ENCODE measurements at regions not wholly inside any gene's neighbourhood (a gene's known extent, or its start where the extent isn't known, plus 50 kb on each side); places are given as distances from the start of the nearest gene placed in this dataset.

DNA sequence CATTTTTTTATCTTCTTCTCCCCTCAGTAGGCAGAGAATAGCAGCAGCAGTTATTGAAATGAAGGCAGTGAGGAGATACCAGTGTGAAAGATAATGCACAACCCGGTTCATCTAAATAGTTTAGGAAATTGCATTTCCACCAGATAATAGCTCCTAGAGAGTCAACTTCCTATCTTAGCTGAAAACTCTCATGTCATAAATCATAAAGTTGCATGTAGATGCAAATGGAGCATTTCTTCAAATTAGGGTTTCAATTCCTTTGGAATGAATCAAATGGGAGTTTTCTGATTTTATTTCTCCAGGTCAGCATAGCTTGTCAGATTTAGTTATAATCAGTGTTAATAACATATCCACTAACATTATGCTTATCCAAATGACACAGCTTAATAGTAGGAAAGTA is 335.3 kb downstream of the CNTNAP4 start:
- POLR2A ChIA-PET: no interaction called here
- no peak for DNase-seq
- Mint-ChIP-seq H3K4me3 (no peak overlapping the region), H3K27ac (no peak overlapping the region), H3K9me3 (peaks cover 0 to 9% (median 0%) of the 10 kb centered on the region in 9 donors), H3K27me3 (no peaks in the 10 kb centered on the region), H3K36me3 (no peaks in the 10 kb centered on the region), H3K4me1 (no peaks in the 10 kb centered on the region)
- no peak for ATAC-seq

DNA sequence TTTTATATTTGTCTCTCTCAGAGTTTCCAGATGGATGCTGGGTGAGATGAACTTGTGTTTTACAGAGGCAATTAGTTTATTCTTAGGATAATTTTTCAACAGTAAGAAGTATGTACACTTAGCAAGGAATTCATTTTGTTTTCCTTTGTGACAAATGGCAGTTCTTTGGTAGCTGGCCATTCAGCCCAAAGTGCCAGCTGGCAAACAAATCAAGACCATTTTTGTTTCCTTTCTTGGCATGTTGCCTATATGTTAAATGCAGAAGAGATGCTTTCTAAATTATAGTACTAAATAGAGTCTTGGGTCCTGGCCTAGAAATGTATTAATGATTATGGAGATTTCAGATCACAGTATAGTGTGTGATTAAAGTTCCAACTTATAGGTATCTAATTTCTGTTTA is 337.1 kb downstream of the CNTNAP4 start:
- DNase-seq (no peak), ATAC-seq (no peak)
- no peak overlapping the region for H3K4me3 Mint-ChIP-seq
- H3K36me3 Mint-ChIP-seq: peaks cover 0 to 8% (median 0%) of the 10 kb centered on the region in 3 donors
- H3K27me3 Mint-ChIP-seq: no peaks in the 10 kb centered on the region
- no peaks in the 10 kb centered on the region for H3K4me1 Mint-ChIP-seq
- peaks cover 0 to 21% (median 4%) of the 10 kb centered on the region in 9 donors for H3K9me3 Mint-ChIP-seq
- H3K27ac Mint-ChIP-seq: no peak overlapping the region
- POLR2A ChIA-PET: no interaction called here

DNA sequence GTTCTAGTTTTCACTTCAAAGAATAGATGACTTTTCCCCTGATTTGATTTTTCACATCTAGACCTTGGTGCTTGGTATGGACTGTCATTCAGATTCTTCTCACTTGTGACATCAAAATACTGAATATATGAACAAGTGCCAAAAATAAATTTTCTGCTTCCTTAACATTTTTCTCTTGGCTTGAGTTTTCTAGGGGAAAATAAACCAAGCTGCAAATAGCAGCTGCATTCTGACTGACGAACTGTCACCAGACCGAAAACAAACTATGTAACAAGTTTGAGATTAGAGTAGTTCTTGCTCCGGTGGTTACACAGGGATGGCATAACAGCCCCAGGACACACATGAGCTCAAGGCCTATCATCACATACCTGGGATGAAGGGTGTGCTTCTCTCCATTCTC is 345.7 kb downstream of the CNTNAP4 start:
- Mint-ChIP-seq H3K9me3 (peaks cover 0 to 24% (median 6%) of the 10 kb centered on the region in 9 donors), H3K27ac (no peak overlapping the region), H3K36me3 (peaks cover 0 to 8% (median 0%) of the 10 kb centered on the region in 3 donors), H3K4me1 (no peaks in the 10 kb centered on the region), H3K4me3 (no peak overlapping the region), H3K27me3 (no peaks in the 10 kb centered on the region)
- ATAC-seq: no peak
- no peak for DNase-seq
- POLR2A ChIA-PET: no interaction called here

DNA sequence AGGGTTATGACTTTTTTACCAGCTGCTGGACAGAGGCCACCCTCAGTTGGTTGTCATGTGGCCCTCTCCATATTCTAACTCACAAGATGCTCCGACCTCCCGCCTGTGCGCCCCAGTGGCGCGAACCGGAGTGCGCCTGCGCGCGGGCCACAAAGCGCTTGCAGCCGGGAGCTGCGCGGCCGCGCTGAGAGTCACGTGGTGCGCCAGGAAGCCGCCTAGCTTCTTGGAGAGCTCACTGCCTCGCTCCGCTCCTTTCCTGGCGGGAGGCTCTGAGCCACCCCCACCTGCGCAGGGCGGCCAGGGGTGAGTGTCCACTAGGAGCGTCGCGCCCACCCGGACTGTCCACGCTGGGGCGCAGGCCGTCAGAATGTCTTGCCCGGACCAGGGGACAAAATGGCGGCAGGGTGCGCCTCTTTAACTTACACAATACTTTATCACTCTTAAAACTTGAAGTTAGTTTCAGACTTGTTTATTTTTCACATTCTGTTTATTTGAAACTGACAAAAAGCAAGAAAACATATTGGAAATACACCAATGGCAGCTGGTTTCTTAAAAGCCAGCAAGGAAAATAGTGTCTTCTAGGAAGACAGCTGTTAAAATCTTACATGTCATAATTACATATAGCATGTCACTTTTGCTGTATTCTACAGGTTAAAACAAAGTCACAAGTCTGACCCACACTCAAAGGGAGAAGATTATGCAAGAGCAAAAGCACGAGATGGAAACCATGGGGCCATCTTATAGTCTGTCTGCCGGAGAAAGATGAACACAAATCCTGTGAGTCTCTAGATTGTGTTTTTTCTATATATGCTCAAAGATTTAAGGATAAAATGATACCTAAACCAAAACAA is 357.9 kb downstream of the CNTNAP4 start:
- Mint-ChIP-seq H3K4me3 (no peak overlapping the region), H3K36me3 (peaks cover 0 to 12% (median 0%) of the 10 kb centered on the region in 3 donors), H3K27me3 (no peaks in the 10 kb centered on the region), H3K27ac (no peak overlapping the region), H3K4me1 (no peaks in the 10 kb centered on the region), H3K9me3 (peaks cover 9 to 37% (median 24%) of the 10 kb centered on the region in 9 donors)
- DNase-seq (peak in 1 of 10 donors; percentile 8), ATAC-seq (no peak)
- POLR2A ChIA-PET: no interaction called here

DNA sequence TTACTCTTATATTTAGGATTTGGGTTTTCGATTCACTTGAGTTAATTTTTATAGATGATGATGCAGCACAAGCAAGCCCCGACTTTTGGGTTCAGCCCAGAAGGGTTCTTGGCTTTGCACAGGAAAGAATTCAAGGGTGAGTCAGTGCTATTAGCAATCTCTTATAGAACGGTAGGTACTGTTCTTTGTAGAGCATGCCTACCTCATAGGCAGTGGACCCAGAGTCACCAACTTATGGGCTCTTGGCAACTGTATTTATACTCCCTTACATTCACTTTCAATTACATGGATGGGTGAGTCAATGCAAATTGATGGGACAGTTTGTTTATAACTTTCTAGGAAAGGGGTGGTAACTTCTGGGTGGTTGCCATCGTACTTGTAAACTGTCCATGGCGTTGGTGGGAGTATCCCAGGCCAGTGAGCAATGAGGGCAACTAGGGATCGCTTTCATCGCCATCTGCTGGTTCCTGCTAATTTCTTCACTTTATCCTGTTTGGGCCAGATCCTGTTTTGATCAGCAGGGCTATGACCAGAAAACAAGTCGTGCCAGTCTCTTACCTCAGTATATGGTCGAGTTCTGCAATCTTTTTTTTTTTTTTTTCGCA is 362.6 kb downstream of the CNTNAP4 start:
- POLR2A ChIA-PET: no interaction called here
- H3K27me3 Mint-ChIP-seq: no peaks in the 10 kb centered on the region
- no peaks in the 10 kb centered on the region for H3K4me1 Mint-ChIP-seq
- DNase-seq: no peak
- no peak for ATAC-seq
- peaks cover 0 to 12% (median 3%) of the 10 kb centered on the region in 9 donors for H3K9me3 Mint-ChIP-seq
- no peak overlapping the region for H3K4me3 Mint-ChIP-seq
- no peak overlapping the region for H3K27ac Mint-ChIP-seq
- no peaks in the 10 kb centered on the region for H3K36me3 Mint-ChIP-seq

DNA sequence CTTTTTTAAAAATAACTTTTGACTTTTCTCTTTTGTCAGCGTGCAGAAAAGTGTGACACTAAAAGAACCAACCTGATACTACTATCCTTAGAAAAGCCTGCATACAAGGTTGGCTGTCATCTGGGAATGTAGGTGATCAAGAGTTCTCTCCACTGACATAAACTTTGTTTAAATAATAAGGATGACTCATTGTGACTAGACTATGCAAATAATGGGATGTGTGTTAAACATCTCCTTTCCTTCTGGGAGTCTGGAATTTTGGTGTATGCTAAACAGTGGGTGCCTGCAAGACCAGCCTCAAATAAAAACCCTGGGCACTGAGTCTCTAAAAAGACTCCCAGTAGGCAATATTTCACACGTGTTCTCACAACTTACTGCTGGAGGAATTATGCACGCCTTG is 373.4 kb downstream of the CNTNAP4 start:
- DNase-seq (no peak), ATAC-seq (no peak)
- Mint-ChIP-seq H3K4me1 (no peaks in the 10 kb centered on the region), H3K27me3 (no peaks in the 10 kb centered on the region), H3K27ac (no peak overlapping the region), H3K36me3 (no peaks in the 10 kb centered on the region), H3K4me3 (no peak overlapping the region), H3K9me3 (peaks cover 0 to 21% (median 3%) of the 10 kb centered on the region in 9 donors)
- POLR2A ChIA-PET: no interaction called here

DNA sequence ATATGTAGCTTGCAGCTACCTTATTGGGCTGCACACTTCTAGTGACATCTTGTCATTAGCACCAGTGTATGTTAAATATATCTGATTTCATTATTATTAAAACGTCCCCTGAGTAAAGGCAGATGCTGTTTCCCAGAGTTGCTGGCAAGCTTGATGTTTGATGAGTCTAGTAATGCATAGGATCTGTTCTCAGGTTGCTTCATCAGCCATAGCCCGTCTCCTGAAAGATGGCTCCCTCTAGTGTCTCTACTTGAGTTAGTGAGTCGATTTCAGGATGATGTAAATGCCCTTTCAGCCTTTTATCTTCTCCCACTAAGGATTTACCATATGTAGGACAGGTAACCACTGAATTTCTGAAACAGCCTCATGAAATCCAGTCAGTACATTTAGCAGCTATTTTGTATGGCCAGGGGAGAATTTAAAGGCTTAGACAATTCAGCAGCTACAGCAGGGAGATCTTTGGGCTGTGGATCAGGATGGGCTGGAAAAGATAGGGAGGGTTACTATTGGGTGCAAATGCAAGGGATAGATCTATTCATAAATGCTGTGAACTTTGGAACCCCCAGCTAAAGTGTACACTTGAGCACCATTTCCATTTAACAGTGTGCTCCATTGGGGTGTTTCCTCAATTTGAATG is 376.3 kb downstream of the CNTNAP4 start:
- no peak for DNase-seq
- H3K27ac Mint-ChIP-seq: no peak overlapping the region
- H3K36me3 Mint-ChIP-seq: no peaks in the 10 kb centered on the region
- H3K4me3 Mint-ChIP-seq: no peak overlapping the region
- H3K4me1 Mint-ChIP-seq: no peaks in the 10 kb centered on the region
- POLR2A ChIA-PET: no interaction called here
- H3K9me3 Mint-ChIP-seq: peaks cover 0 to 11% (median 3%) of the 10 kb centered on the region in 9 donors
- no peak for ATAC-seq
- H3K27me3 Mint-ChIP-seq: peaks cover 0 to 4% (median 0%) of the 10 kb centered on the region in 5 donors

DNA sequence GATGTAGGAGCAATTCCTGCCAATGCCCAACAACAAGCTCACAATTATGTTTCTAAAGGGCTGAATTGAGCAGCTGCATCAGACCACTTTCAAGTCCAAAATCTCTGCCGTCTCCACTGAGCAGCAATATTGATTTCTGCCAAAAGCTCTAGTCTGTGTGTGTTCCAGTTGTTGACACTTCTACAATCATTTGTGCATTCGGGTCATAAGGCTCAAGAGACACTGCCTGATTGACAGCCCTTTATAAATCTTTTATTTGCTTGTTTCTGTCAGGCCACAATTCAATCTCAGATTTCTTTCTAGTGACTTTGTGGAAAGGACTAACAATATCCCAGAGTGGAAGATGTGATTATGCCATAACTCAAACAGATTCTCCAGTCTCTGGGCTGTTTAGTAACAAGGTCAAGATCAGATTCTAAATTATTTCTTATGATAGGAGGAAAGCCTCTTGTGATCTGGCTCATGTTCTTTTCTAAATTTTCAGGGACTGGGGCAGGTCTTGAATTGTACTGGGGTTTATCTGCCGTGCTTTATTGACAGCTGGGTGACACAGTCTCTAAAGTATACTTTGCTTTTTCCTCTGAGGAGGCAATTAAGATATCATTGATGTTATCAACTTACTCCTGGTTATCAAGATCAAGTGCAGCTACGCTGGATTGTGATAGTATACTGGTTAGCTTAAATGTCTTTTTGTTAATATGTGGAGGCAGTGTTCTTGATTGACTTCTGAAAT is 377.1 kb downstream of the CNTNAP4 start:
- Mint-ChIP-seq H3K27me3 (peaks cover 0 to 4% (median 0%) of the 10 kb centered on the region in 5 donors), H3K4me1 (no peaks in the 10 kb centered on the region), H3K9me3 (peaks cover 0 to 11% (median 3%) of the 10 kb centered on the region in 9 donors), H3K27ac (no peak overlapping the region), H3K36me3 (no peaks in the 10 kb centered on the region), H3K4me3 (no peak overlapping the region)
- DNase-seq (no peak), ATAC-seq (no peak)
- POLR2A ChIA-PET: no interaction called here

DNA sequence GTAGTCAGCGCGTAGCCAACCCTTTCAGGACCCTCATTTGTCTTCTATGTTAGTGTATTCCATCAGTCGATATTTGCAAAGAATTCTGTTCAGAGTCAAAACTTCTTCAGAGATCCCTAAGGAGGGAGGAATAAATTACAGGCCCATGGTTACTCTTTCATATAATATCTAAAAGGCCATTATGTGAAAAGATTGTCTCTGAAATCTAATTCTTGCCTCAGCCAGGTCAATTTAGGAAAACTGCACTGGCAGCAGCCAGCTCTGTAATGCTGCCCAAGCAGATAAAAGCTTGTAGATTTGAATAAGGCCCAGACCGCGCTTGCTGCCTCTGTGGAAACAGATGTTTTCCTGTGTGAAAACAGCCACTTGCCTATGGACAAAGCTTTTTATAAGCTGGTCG is 379.8 kb downstream of the CNTNAP4 start:
- H3K27ac Mint-ChIP-seq: no peak overlapping the region
- POLR2A ChIA-PET: no interaction called here

DNA sequence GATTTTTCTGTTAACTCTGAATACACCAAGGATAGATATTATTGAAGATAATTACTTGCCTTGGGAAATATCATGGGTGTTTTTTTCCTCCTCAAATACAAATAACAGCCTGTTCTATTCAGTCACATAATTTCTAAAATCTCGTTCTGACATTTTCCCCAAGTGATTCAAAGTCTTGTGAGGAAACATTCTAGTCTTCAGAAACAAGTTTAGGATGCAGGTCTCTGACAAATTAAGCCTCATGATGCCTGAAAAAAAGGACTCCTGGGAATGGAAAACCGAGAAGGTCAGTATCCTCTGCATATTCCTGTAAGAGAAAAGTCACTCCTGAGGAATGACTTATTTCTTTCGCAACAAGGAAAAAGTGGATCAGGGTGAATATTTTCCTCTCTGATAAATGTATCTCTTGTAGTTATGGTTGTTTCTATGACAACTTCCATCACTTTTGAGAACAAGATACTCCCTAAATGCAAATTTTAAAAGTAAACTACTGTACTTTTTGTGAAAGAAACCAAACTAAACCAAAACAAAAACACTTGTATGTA is 384.6 kb downstream of the CNTNAP4 start:
- ATAC-seq (no peak), DNase-seq (no peak)
- H3K4me1 Mint-ChIP-seq: no peaks in the 10 kb centered on the region
- no peaks in the 10 kb centered on the region for H3K36me3 Mint-ChIP-seq
- H3K27me3 Mint-ChIP-seq: no peaks in the 10 kb centered on the region
- POLR2A ChIA-PET: no interaction called here
- H3K9me3 Mint-ChIP-seq: peaks cover 0 to 7% (median 0%) of the 10 kb centered on the region in 9 donors
- H3K4me3 Mint-ChIP-seq: no peak overlapping the region
- H3K27ac Mint-ChIP-seq: no peak overlapping the region

More for the DNA sequence above, 379.8 kb downstream of the CNTNAP4 start:
- H3K4me1 Mint-ChIP-seq: no peaks in the 10 kb centered on the region
- no peaks in the 10 kb centered on the region for H3K36me3 Mint-ChIP-seq
- H3K27me3 Mint-ChIP-seq: peaks cover 0 to 4% (median 0%) of the 10 kb centered on the region in 5 donors
- H3K9me3 Mint-ChIP-seq: peaks cover 0 to 10% (median 0%) of the 10 kb centered on the region in 9 donors
- ATAC-seq: no peak
- no peak for DNase-seq
- H3K4me3 Mint-ChIP-seq: no peak overlapping the region

DNA sequence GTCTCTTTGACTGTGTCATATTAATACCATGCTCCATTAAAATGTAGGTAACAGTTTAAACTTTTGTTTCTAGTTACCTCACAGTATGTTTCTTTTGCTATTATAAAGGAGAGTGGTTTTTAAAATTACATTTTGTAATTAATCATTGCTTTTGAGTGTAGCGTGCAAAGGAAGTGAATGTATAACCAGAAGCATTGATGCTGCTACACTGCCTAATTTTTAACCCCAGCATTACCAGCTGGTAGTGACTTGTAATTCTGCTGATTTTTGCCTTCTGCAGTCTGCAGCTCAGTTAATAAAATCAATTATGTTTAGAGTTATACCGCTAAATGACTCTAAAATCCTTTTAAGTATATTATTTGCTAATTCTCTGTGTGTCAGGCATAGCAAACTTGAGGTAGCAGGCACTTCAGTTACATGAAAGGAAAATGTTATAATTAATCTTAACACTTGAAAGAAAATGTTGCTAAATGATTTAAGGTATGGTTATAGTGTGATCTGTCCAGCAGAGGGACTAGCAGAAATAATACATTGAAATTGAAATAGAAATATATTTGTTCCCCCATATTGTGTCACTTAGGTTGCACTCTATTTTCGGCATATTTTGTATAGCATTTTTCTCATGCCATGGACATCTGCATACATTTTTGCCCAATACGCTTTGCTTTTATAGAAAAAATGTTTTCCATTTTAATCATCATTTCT is 388.5 kb downstream of the CNTNAP4 start:
- no peaks in the 10 kb centered on the region for H3K27me3 Mint-ChIP-seq
- H3K27ac Mint-ChIP-seq: no peak overlapping the region
- DNase-seq (no peak), ATAC-seq (no peak)
- H3K4me1 Mint-ChIP-seq: no peaks in the 10 kb centered on the region
- peaks cover 0 to 9% (median 0%) of the 10 kb centered on the region in 9 donors for H3K9me3 Mint-ChIP-seq
- no peak overlapping the region for H3K4me3 Mint-ChIP-seq
- POLR2A ChIA-PET: no interaction called here
- no peaks in the 10 kb centered on the region for H3K36me3 Mint-ChIP-seq

DNA sequence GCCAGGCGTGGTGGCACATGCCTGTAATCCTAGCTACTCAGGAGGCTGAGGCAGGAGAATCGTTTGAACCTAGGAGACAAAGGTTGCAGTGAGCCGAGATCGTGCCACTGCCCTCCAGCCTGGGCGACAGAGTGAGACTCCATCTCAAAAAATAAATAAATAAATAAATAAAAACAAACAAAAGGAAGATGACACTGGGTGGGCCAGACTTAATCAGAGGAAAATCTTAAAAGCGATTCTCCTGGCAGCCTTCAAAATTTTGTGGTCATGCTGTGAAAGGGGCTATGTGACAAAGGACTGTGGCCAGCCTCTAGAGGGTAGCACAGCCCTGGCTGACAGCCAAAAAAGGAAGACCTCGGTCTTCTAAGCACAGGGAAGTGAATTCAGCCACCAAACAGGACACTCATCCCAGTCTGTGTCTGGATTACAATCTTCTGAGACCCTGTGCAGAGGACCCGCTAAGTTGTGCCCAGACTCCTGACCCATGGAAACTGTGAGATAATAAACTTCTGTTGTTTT is 391.1 kb downstream of the CNTNAP4 start:
- Mint-ChIP-seq H3K27me3 (no peaks in the 10 kb centered on the region), H3K4me3 (no peak overlapping the region), H3K36me3 (no peaks in the 10 kb centered on the region), H3K27ac (no peak overlapping the region), H3K9me3 (peaks cover 0 to 9% (median 0%) of the 10 kb centered on the region in 9 donors), H3K4me1 (no peaks in the 10 kb centered on the region)
- POLR2A ChIA-PET: no interaction called here
- no peak for DNase-seq
- no peak for ATAC-seq
